Activated naive CD4-positive, alpha-beta T cell treated with Interleukin-2 at 50 U/mL for 16 hours (primary cell): ENCODE measurements at regions not wholly inside any gene's neighbourhood (a gene's known extent, or its start where the extent isn't known, plus 50 kb on each side); places are given as distances from the start of the nearest gene placed in this dataset.

Source experiments
- DNase-seq: peaks from one replicate; pipeline ENCODE4 v3.0.0-alpha.2; 2020

DNA sequence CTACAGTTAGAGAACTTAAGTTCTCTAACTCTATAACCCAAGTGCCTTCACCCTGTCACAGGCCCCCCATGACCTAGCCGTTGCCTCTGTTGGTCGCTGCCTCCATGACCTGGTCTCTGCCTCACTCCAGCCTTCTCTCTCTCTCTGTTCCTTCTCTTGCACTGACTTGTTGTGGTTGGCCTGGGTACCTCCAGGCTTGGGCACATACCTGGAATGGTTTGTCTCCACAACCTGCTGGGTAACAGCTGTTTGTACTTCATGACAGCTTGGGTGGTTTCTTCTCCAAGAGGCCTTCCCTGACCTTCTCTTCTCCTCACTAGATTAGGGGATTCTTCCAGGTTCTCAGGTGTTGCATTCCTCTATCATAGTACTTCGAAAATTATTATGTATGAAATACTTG is 371.6 kb upstream of the USP24 start:
- DNase-seq, result no peak

DNA sequence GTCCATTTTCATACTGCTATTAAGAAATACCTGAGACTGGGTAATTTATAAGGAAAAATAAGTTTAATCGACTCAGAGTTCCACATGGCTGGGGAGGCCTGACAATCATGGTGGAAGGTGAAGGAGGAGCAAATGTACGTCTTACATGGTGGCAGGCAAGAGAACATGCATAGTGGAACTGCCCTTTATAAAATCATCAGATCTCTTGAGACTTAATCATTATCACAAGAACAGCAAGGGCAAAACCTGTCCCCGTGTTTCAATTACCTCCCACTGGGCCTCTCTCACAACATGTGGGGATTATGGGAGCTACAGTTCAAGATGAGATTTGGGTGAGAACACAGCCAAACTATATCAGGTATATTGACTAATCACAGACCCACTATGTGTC is 370.2 kb upstream of the USP24 start:
- no peak for DNase-seq

GRCh38 chr1:55584526-55585401 is 369.6 kb upstream of the USP24 start:
- no peak for DNase-seq

GRCh38 chr1:55582084-55582483 is 366.9 kb upstream of the USP24 start:
- DNase-seq, result no peak

DNA sequence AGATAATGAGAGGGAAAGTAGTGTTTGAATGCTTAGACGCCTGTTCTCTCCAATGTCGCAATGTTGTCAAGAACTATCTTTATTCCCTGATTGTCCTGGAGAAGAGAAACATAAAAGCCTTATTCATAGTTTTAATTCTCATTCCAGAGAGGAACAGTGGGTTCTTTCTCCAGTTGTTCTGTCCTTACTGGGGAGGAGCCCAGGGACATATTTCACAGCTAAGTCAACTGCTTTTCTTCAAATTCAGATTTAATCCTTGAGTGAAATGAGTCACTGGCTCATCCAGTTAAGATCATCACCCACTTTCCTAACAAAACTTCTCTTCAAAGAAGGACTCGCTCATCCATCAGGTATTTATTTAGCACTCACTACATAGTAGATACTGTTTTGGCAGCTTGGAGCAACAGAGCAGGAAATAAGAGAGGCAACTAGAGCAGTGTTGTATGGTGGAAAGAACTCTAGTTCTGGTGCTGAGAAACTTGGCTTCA is 365.7 kb upstream of the USP24 start:
- DNase-seq, result no peak

GRCh38 chr1:55579332-55580001 is 364.3 kb upstream of the USP24 start:
- DNase-seq, result no peak

- no peak for DNase-seq
Observed at GRCh38 chr1:55578646-55579045, 363.5 kb upstream of the USP24 start.

- no peak for DNase-seq
Observed at GRCh38 chr1:55575571-55576279, 360.6 kb upstream of the USP24 start.

DNA sequence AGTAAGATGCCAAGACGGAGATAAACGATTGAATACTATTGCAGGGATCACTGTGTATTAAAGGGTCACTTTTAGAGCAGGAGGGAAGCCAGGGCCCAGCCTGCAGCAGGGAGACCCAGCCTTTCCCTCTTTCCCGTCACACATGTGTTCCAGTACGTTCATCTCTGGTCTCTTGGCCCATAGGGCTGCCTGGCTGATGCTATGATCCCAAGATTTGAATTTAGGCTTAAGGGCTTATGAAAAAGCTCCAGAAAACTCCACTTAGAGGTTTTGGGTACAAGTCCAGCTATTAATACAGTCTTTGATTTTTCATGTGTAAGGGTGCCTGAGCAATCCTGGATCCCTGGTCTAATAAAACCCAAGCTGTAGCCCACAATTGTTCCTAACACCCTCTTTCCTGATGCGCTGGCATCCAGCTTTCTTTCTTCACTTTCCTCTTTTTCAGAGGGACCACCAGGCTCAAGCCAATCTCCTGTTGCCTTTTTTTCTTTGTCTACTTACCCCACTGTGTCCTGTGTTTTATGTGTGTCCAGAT is 359.6 kb upstream of the USP24 start:
- no peak for DNase-seq

GRCh38 chr1:55572878-55573734 is 357.9 kb upstream of the USP24 start:
- no peak for DNase-seq

DNA sequence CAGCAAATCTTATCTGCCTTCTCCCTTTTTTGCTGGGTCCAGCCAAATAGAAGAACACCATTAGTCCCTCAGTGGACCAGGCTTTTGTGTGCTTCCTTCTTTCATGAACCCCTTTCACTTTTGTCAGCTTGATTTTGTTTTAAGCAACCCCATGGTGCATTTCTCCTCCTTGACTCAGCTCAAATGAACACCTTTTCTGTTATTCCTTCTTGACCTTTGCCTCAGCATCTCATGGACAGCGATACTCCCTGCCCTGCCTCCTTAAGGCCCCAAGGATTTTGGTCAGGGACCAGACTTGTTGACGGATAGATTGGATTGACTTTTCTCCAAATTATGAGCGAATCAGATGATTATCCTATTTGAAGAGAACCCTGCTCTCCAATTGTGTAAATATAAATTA is 356.6 kb upstream of the USP24 start:
- no peak for DNase-seq

DNA sequence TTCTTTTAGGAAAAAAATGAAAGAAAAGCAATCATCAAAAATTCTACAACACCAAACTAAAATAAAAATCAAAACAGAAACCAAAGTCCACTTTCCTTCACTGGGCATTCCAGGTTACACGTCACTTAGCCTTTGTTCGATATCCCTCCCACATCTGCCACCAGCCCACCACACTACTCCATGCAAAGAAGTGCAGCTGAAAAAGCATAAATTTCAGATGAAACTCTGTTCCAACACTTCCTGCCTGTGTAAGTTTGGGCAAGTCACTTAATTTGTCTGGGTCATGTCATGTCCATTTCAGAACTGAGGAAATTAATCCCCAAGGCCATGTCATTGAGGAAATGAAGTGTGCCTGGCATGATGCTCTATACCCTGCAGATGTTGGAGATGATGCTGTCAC is 354.3 kb upstream of the USP24 start:
- no peak for DNase-seq

DNA sequence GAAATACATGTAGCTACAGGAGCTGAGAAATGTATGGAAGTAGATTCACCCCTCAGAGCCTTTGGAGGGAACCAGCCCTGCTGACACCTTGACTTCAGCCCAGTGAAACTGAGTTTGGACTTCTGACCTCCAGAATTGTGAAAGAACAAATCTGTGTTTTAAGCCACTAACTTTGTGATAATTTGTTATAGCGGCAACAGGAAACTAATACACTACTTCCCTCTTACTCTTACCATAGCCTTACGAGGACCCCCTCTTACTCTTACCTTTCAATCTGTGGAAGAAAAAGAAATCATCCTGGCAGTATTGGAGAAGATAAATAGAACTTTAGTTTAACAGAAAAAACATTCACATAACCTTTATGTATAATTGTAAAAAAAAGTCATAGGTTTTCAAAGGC is 353.6 kb upstream of the USP24 start:
- no peak for DNase-seq

DNA sequence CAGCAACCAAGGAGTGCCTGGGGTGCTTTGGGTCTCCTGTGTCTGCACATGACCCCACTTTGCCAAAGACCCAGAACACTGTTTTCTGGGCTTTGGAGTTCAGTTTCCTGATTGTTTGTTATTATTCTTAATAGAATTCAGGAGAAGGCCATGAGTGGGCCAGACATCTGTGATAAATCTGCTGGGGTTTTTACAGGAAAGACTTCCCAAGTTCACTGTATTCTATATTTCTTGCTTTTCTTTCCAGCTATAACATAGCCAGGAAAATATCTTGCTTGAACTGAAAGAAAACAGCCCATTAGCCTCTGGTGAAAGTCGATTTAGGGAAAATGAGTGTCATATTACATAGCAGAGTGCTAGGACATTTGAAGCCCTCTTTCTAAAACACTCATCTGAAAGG is 345.1 kb upstream of the USP24 start:
- DNase-seq, result no peak

GRCh38 chr1:55559842-55560241 is 344.7 kb upstream of the USP24 start:
- no peak for DNase-seq

DNA sequence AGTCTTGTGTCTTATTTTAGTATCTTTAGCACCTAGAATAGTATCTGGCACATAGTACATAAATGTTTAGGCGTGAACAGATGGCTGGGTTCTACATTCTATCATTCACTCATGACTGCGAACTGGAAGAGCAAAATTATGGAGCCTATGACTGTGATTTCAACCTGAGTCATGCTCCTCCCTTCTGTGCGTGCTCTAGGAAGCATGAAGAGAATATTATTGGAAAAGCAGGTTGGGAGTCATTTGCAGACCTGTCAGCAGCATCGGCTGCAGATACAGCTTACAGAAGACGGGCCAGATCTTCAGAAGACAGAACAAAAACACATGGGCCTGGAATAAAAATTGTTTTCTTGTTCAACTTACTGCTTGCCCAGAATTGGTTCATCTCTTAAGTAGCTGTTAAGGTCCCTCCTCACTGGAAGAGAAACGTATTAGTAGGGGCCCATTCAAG is 344.0 kb upstream of the USP24 start:
- no peak for DNase-seq

DNA sequence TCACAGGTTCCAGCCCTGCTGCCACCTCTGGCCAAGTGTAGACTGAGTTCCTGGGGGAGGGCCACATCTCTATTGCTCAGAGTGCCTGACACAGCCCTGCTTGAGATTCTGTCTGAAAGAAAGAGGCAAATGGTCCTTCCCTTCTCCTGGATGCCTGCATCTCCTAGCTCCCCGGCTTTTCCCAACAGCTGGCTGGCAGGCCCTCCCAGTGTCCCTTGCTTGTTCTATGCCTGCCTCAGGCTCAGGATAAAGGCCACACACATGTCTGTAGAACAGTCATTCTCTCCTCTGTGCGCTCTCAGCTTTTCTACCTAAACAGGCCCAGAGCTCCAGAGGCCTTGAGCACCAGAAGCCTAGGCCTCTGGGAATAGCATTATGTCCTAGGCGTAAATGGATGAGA is 343.4 kb upstream of the USP24 start:
- no peak for DNase-seq

DNA sequence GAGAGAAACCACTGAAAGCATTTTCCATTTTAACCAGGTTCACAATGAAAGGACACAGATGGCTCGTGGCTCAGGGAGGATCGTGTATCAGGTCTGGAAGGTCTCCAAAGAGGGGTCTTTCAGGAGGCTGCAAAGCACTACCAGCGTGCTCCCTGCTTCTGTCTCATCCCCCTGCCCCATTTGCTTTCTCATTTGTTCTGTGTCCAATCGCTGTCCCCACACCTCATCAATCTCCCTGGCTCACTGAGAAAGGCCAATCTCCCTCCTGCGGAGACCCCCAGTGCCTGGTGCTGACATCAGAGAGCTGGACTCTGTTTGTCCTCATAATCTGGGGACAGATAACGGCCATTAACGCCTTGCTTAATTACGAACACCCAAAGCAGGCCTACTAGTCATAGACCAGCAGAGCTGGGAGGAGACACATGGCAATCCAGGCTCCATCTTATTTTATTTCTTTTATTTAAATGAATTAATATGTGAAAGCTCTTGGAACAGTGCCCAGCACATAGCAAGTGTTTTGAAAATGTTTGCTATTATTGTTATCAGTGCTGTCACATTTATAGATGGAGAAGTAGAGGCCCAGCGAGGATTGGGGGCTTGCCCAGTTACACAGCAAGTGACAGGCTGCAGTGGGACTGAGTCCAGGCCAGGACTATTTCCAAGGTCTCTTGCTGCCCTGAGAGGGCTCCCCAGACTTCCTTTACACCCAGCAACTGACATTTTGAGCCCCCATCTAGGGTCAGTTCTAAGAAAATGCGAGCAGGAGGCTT is 341.0 kb upstream of the USP24 start:
- DNase-seq, result no peak

GRCh38 chr1:55554611-55555010 is 339.4 kb upstream of the USP24 start:
- no peak for DNase-seq

- DNase-seq, result no peak
Observed at GRCh38 chr1:55552636-55553035, 337.5 kb upstream of the USP24 start.

DNA sequence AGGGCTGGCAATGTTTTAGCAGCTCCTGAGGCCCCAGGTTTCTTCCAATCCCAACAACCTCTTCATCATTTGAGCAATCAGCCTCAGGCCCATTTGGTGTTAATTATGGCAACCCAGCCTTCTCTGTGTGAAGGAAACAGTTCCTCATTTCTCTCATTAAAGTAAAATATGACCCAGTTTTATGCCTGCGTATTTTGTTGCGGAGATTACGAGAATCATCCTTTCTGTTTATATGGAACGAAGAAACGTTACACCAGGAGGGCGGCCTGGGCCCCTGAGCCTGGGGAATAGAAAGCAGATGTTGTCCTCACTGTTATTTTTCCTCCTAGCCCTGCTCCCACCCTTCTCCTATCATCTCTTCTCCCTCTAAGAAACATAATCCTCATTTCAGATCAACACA is 332.2 kb upstream of the USP24 start:
- no peak for DNase-seq

GRCh38 chr1:55546553-55546952 is 331.4 kb upstream of the USP24 start:
- no peak for DNase-seq
